ENCODE measurements at regions not wholly inside any gene's neighbourhood (a gene's known extent, or its start where the extent isn't known, plus 50 kb on each side); places are given as distances from the start of the nearest gene placed in this dataset.

- DNase-seq: no peak
Measured at GRCh38 chr2:180085144-180085543, 78.0 kb upstream of the CWC22 start.

- DNase-seq: no peak
Measured at GRCh38 chr2:180077295-180077906, 70.3 kb upstream of the CWC22 start.

DNA sequence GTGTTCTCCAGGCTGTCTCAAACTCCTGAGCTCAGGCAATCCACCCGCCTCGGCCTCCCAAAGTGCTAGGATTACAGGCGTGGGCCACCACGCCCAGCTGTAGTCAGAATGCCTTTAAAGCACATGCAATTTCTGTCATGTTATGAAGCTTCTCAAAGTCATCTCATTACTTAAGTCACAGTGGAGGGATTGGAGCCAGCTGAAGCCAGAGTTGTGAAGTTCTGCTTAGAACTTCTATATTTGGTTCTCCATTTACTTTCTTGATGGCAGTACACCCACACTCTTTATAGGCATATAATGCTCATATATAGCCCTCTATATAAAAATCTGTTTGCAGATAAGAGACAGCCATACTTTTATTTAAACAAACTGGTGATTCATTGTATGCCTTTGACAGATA lies 68.8 kb upstream of the CWC22 start:
- DNase-seq: peak in 21 of 58 donors; percentile 2 to 27 (median 6)

- DNase-seq: no peak
Measured at GRCh38 chr2:180071797-180072196, 64.7 kb upstream of the CWC22 start.

GRCh38 chr2:180063494-180064092 lies 56.5 kb upstream of the CWC22 start:
- no peak for DNase-seq

DNA sequence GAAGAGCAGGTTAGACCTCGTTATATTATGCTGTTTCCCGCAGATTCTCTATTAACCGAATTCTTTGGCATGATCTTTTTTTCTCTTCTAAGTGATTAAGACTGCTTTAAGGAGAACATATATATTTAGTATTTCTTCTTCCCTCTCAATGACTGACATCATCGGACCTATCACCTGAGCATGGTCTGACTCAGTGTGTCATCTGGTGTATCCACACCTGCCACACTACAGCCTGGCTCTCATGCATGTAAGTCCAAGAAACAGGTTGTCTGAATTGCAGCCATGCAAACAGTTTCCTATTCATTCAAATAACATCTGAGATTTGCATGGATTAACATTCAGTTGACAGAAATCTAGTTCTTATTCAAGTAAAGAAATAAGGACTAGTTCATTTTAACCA lies 55.1 kb upstream of the CWC22 start:
- DNase-seq: no peak

GRCh38 chr2:180061546-180061945 lies 54.4 kb upstream of the CWC22 start:
- no peak for DNase-seq

- no peak for DNase-seq
Measured at GRCh38 chr2:180061085-180061484, 54.0 kb upstream of the CWC22 start.

GRCh38 chr2:180058993-180059392 lies 51.9 kb upstream of the CWC22 start:
- DNase-seq: no peak

DNA sequence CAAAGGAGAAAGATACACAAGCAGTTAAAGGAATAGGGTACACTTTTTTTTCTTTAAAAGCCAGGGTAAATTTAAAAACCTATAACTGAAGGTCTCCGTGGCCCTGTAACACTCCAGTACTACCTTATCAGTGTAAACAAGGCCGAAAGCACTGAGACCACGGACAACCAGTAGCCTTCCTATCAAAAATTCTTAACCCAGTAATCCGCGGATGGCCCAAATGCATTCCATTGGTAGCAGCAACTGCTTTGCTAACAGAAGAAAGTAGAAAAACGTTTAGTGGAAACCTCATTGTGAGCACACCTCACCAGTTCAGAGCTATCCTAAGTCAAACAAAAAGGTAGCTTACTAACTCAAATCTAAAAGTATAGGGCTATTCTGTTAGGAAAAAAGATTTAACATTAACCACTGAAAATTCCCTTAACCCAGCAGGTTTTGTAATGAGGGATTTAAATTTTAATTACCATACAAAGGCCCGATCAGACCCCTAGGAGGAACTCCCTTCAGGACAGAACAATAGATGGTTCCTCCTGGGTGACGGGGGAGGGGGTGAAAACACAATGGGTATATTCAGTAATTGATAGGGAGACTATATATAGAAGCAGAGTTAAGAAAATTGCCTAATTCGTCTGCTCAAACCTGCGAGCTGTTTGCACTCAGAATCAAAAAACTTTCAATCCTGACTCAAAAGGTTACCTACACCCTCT lies 50.8 kb upstream of the CWC22 start:
- DNase-seq: no peak

All from anterior cingulate cortex (tissue), 58 donors.